HG03064 (cell line): ENCODE measurements at regions not wholly inside any gene's neighbourhood (a gene's known extent, or its start where the extent isn't known, plus 50 kb on each side); places are given as distances from the start of the nearest gene placed in this dataset.
"Not testable (repeated sequence)": the region's sequence is repeated elsewhere in the genome, so short reads cannot be mapped to it uniquely, and the experiment has no call there.

ENCODE experiments used
- ATAC-seq: cut with Tn5 transposase; IDR thresholded peaks from one replicate; pipeline ENCODE4 v1.9.1; 2021; ENCODE audit warnings: low read depth; ENCODE audit not compliant: unreplicated experiment

- no peak for ATAC-seq
Measured at GRCh38 chr6:68239034-68239433, 396.0 kb upstream of the ADGRB3 start.

- no peak for ATAC-seq
Measured at GRCh38 chr6:68238097-68238601, 396.9 kb upstream of the ADGRB3 start.

DNA sequence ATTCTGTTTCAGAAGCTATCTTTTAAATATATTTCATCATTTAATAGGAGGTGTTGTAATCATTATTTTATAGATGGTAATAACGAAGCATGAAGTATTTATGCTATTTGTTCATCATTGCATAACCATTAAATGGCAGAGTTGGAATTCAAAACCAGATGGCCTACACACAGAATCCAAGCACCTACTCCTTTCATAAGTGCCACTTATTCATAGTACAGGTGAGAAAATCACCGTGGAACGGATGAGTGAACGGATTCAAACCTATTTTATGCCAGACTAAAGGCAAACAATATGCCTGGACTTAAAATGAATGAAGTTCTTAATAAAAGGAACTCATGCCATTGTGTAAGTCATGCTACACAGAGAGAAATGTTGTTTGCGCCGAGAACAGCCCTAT is 397.9 kb upstream of the ADGRB3 start:
- ATAC-seq: no peak

- no peak for ATAC-seq
Measured at GRCh38 chr6:68235326-68235784, 399.7 kb upstream of the ADGRB3 start.

DNA sequence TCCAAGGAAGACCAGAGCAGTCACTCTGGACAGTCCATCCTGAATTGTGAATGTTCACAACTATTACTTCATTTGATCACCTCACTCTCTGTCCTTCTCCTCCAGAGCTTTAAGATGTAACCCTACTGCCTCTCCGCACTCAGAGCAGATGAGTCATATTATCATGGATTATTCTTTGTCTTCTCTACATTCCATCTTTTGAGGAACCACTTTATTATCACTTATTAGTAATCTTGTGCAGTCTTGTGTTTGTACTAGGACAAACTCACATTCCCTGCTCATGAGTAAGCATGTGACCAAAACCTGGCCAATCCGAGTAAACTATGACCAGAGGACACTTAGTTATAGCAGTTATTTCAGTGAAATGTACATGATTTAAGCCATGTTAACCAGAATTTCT is 401.5 kb upstream of the ADGRB3 start:
- ATAC-seq: no peak

GRCh38 chr6:68229566-68229965 is 405.5 kb upstream of the ADGRB3 start:
- no peak for ATAC-seq

- no peak for ATAC-seq
Measured at GRCh38 chr6:68226460-68226859, 408.6 kb upstream of the ADGRB3 start.

DNA sequence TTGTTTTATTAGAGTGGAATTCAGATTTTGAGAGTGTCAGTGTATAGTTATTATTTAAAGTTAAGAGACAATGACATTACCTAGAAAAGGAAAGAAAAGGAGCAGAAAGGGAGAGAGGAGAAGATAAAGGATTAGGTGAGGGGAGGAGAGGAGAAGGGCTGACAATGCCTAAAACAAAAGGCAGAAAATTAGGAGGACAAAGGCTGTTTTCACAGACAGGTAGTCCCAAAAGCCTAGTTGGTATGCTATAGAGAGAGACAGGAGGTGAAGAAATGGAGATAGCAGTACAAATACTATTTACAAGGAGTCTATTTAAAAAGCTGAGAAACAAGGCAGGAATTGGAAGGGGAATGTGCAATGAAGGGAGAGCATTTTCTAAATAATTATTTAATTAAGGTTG is 409.4 kb upstream of the ADGRB3 start:
- no peak for ATAC-seq

DNA sequence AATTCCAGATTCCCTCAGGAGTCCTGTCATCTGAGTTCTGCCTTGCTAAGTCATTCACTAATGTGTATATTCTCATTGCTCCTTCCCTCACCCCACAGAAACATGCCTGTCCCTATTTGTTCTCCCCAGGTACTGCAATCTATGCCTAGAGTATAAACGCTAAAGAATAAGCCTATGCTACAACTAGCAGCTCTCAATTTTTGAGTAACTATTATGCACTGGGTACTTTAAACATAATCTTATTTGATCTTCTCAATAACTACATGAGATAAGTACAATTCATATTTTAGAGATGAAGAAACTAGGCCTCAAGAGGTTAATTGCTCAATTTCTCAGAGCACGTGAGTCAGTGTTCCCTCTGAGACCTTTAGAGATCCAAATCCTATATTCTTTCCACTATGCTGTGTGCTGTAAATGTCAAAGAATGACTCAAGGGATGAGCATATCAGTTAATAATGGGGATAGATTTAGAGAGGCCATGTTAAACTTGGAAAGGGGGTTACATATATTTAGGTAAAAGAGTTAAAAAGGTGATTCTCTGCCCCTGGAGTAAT is 423.8 kb upstream of the ADGRB3 start:
- ATAC-seq: no peak

DNA sequence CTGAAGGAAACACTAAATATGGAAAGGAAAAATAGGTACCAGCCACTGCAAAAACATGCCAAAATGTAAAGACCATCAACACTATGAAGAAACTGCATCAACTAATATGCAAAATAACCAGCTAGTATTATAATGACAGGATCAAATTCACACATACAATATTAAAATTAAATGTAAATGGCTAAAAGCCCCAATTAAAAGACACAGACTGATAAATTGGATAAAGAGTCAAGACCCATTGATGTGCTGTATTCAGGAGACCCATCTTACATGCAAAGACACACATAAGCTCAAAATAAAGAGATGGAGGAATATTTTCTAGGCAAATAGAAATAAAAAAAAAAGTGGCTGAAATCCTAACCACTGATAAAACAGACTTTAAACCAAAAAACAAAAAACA is 427.5 kb upstream of the ADGRB3 start:
- not testable (repeated sequence) for ATAC-seq

GRCh38 chr6:68200929-68201328 is 434.2 kb upstream of the ADGRB3 start:
- no peak for ATAC-seq

DNA sequence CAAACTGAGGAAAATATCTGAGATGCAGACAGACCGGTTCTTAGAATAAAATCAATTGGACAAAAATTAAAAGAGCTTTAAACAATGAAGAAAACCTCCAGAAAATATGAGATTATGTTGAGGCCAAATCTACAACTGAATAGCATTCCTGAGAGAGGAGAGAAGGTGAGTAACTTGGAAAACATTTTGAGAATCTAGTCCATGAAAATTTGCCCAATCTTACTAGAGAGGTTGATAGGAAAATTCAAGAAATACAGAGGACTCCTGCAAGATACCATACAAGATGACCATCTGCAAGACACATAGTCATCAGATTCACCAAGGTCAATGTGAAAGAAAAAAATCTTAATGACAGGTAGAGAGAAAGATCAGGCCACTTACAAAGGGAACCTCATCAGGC is 437.7 kb upstream of the ADGRB3 start:
- ATAC-seq: no peak

- ATAC-seq: no peak
Measured at GRCh38 chr6:68196645-68197044, 438.4 kb upstream of the ADGRB3 start.

DNA sequence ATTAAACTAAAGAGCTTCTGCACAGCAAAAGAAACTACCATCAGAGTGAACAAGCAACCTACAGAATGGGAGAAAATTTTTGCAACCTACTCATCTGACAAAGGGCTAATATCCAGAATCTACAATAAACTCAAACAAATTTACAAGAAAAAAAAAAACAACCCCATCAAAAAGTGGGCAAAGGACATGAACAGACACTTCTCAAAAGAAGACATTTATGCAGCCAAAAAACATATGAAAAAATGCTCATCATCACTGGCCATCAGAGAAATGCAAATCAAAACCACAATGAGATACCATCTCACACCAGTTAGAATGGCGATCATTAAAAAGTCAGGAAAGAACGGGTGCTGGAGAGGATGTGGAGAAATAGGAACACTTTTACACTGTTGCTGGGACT is 439.3 kb upstream of the ADGRB3 start:
- ATAC-seq: not testable (repeated sequence)

GRCh38 chr6:68194846-68195478 is 440.1 kb upstream of the ADGRB3 start:
- no peak for ATAC-seq

GRCh38 chr6:68192988-68193387 is 442.1 kb upstream of the ADGRB3 start:
- ATAC-seq: no peak

DNA sequence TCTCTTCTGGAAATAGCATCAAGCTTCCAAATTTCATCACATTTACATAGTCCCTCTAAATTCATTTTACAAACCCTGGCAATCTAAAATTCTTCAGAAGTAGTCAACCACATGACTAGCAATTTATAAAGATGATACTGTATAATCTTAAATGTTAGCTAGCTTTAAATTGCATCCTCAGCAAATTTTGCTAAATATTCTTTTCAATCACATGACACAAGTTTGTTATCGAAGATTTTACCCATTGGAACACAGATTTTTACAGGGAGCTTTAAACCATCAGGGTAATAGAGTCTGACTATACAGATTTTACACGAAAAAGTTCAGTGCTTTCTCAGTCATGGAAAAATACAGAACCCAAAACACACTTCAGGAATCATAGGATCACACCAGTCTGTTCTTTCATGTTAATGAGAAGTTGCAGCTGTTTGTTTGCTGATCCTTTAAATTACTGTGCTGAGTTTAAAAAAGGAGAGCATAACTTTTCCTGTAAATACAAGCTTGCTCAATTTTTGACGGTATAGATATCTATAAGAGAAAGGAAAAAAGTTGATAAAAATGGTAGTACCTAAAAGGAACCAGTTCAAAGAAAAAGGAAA is 445.8 kb upstream of the ADGRB3 start:
- ATAC-seq: no peak

DNA sequence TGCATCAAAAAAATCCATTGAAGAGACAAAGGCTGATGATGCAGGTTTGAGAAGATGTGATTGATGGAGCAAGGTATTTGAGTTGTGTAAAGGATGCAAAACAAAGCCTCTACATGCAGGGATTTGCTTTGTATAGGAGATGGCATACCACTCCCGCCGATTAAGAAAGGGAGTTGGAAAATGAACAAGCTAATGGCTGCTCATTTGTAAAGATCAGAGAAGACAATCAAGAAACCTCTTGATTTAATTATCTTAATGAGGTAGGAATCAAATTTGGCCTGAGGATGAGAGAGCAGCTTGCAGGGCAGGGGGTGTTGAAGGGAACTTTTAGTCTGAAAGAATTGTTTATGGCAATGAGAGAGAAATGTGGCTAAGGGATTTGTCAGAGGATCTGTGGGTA is 448.2 kb upstream of the ADGRB3 start:
- no peak for ATAC-seq

DNA sequence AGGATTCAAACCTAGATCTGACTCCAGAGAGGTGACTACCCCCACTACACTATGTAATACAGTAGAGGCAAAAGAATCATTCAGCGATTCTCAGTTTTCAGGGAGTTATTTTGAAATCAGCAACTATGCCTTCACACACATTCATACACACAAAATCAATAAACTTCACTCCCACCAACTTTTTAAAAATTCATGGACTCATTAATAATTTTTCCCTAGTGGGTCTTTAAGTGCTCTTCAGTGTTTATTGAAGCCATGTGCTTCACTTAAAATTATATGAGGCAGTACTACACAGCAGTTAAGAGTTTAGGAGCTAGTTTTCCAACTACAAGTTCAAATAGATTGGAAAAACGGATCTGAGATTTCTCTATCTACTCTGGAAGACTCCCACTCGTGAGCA is 452.7 kb upstream of the ADGRB3 start:
- ATAC-seq: no peak

GRCh38 chr6:68181027-68181426 is 454.1 kb upstream of the ADGRB3 start:
- ATAC-seq: not testable (repeated sequence)

DNA sequence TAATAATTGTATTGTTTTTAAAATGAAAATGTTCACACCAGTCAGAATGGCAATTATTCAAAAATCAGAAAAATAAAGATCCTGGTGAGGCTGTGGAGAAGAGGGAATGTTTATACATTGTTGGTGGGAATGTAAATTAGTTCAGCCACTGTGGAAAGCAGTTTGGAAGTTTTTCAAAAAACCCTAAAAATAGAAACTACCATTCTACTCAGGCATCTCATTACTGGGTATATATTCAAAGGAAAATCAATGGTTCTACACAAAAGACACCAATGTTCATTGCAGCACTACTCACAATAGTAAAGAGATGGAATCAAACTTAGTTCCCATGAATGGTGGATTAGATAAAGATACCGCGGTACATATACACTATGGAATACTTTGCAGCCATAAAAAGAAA is 461.5 kb upstream of the ADGRB3 start:
- ATAC-seq: no peak

DNA sequence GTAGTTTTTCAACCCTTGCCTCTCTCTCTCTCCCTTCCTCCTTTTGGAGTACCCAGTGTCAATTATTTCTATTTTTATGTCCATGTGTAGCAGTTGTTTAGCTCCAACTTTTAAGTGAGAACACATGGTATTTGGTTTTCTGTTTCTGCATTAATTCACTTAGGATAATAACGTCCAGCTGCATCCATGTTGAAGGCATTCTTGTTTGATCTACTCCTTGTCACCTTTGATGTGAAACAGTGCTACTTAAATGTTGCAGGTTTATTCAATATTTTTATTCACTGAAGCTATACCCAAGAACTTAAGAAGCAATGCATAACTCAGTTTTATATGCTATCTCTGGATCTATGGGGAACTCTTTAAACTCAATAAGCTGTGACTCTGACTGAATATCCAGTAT is 465.2 kb upstream of the ADGRB3 start:
- no peak for ATAC-seq
